PC-3 (cell line): ENCODE measurements at regions not wholly inside any gene's neighbourhood (a gene's known extent, or its start where the extent isn't known, plus 50 kb on each side); places are given as distances from the start of the nearest gene placed in this dataset.

ENCODE experiments used
- CTCF ChIP-seq: fragments of 300-600 bp; sonication (generic); conservative IDR thresholded peaks from 2 replicates; pipeline ENCODE4 v1.5.1; 2017; ENCODE audit warnings: antibody characterized with exemption, low read depth, mild to moderate bottlenecking, low read length
- EZH2 ChIP-seq: fragments of 300-600 bp; sonication (generic); IDR thresholded peaks from one replicate; pipeline ENCODE4 v1.6.1; 2017; ENCODE audit warnings: antibody characterized with exemption, mild to moderate bottlenecking, low read length; ENCODE audit not compliant: unreplicated experiment
- EZH2phosphoT487 ChIP-seq: fragments of 300-600 bp; sonication (generic); IDR thresholded peaks from 2 replicates; pipeline ENCODE4 v1.6.1; 2018; ENCODE audit warnings: mild to moderate bottlenecking, antibody characterized with exemption, low read length, borderline replicate concordance

GRCh38 chr5:17995997-17996396, 361.7 kb downstream of the TAF11L14 start:
- no peak for TF ChIP-seq CTCF
- TF ChIP-seq EZH2phosphoT487: no peak
- no peak for TF ChIP-seq EZH2
